CD4-positive, alpha-beta T cell treated with Interleukin-4 for 1 hour (primary cell): ENCODE measurements at regions not wholly inside any gene's neighbourhood (a gene's known extent, or its start where the extent isn't known, plus 50 kb on each side); places are given as distances from the start of the nearest gene placed in this dataset.
"Not testable (repeated sequence)": the region's sequence is repeated elsewhere in the genome, so short reads cannot be mapped to it uniquely, and the experiment has no call there.

Experiments
- DNase-seq, 2 donors: peaks; one replicate each; pipeline ENCODE4 v3.0.0-alpha.2; 2020 to 2022

GRCh38 chr18:46236156-46236555 is 132.0 kb downstream of the HAUS1 start:
- no peak for DNase-seq

GRCh38 chr18:46237891-46238290 is 133.7 kb downstream of the HAUS1 start:
- no peak for DNase-seq

DNA sequence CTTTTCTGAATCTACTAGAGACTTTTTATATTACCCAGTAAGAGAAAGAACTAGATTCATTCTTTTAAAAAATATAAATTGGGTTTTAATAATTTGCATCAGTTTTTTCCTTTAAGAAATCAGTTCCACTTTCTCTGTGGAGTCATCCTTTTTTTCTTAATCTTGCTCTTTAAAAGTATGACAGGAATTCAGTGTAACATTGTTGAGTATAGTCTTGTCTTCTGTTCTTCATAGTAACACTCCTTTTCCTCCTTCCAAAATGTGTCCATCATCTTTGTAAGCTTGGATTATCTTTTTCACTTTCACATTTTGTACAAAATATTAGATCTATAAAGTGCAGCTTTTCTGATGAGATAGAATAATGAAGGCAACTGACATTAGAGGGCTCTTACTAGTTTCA is 135.4 kb downstream of the HAUS1 start:
- no peak for DNase-seq

DNA sequence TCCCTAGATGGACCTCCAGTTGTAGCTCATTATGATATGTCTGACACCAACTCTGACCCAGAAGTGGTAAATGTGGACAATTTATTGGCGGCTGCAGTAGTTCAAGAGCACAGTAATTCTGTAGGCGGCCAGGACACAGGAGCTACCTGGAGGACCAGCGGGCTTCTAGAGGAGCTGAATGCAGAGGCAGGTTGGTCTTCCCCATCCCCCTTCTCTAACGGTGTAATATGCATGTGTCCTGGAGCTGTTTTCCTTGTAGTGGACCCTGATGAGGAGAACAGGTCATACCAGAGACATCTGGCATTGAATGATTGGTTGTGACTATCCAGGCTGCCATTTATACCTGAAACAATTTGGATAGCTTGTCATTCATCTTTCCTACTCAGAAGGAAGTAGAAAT is 135.8 kb downstream of the HAUS1 start:
- no peak for DNase-seq

DNA sequence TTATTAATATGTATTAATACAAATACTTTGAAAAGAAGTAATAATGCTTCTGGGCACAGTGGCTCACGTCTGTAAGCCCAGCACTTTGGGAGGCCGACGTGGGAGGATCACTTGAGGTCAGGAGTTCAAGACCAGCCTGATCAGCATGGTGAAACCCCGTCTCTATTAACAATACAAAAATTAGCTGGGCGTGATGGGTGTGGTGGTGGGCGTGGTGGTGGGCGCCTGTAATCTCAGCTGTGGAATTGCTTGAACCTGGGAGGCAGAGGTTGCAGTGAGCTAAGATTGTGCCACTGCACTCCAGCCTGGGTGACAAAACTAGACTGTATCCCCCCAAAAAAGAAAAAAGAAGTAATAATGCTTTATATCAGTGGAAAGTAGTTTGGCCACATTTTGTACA is 137.2 kb downstream of the HAUS1 start:
- DNase-seq, result not testable (repeated sequence)

DNA sequence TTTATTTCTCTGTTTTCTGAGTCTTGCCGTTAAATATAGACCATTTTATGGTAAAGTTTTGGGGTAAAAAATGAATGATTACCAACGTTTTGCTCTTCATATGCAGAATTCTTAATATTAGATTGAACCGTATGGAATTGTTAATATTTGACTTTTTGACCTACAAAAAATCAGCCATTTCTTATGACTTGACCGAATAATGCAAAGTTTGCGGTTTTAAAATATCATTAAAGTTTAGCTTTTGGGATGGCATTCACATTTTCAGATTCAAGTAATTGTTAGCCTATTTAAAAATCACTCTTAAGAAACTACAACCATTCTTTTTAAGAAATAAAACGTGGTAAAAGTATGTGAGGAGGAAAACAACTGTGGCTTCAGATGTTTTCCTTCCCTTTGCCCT is 138.0 kb downstream of the HAUS1 start:
- no peak for DNase-seq

DNA sequence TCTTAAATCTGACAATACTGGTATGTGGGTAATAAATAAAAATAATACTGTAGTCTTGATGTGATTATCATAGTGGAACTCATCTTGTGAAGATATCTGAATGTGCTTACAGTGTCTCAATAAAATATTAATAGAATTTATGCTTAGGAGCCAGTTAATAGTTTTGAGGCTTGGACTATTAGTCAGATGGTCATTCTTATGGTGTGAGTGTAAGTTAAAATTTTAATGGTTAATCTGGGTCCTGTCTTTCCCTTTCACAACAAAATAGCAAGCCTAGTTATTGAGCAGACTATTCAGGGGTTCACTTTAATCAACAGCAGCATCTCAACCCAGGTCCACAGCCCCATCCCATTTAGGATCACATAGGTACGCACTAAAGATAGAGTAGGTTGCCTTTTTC is 138.9 kb downstream of the HAUS1 start:
- DNase-seq, result no peak

DNA sequence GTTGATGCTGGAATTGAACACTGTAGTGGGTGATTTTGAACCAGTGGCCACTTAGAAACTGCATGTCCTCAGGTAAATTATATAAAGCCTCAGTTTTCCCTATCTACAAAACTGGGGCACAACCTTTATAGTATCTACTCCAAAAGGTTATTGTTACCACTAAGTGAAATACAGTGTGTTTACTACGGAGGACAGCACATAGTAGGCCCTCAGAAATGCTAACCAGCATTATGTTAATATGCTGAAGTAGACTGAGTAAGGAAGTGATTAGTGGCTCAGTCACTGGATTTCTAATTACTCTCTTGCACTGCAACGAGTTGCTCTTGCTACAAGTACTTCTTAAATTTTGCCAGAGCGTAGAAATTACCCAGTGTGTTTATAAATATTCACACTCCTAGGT is 139.5 kb downstream of the HAUS1 start:
- DNase-seq, result no peak

DNA sequence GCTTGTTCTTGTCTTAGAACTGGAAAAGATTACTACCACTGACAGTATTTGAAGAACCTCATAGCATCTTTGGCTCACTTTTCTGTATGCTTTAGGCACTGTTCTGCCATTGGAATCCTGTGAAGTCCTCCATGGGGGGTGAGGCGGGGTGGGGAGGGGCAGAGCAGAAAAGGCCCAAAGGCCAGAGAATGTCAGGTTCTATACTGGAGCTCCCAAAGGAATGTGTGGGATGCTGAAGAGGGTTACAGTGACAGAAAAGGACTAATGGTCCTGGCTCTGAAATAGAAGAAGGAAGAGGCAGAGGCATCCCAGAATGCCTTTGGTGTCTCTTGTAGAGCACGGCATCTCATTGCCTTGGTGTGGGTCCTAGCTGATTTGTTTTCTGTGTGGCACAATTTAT is 141.9 kb downstream of the HAUS1 start:
- DNase-seq, result no peak

DNA sequence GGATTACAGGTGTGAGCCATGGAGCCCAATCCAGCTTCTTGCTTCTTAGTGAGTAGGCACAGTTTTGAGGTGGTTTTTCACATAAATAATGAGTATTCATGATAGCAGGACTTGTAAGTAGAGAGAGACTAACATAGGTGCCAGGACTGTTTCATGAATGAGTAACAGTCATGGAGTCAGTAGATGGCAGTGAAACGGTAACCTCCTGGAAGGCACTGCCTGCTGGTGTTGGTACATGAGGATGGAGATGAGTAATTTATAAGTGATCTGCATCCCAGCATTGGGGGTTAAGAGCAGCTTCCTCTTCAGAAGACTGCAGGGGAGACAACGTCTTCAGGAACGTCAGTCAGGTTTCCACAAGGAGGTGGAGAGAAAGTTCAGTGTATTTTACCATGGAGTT is 143.8 kb downstream of the HAUS1 start:
- DNase-seq, result no peak

DNA sequence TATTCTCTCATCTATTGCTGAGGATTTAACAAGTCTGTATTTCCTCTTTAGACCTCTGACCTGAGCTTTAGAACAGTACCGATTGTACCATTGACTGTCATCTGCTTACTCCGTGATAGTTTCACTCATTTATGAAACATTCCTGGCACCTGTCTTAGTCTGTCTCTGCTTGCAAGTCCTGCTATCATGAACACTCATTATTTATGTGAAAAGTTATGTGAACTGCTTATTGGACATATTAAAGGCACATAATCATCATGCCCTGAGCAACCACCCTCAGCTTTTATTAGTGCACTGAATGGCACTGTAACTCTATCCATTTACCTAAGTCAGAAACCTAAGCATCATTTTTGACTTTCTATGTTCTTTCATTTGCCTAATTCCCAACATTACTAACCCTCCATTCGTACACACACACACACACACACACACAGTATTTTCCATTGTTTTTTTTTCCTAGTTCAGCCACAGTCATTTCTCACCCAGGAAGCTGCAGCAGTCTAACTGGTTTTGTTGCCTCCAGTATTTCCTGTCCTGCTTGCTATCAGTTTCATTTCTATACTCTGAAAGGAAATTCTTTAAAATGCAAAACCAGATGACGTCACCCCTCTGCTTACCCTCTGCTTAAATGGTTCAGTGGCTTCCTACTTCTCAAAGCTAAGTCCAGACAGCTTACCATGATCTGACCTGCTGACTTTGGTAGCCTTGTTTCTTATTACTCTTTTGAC is 146.1 kb downstream of the HAUS1 start:
- peak; percentile 68 to 87 for DNase-seq

- DNase-seq, result no peak
Measured at GRCh38 chr18:46250812-46251173, 146.6 kb downstream of the HAUS1 start.

- no peak for DNase-seq
Measured at GRCh38 chr18:46252759-46253158, 148.6 kb downstream of the HAUS1 start.

GRCh38 chr18:46253498-46253897 is 149.3 kb downstream of the HAUS1 start:
- DNase-seq, result no peak

- no peak for DNase-seq
Measured at GRCh38 chr18:46256078-46256477, 151.9 kb downstream of the HAUS1 start.

- DNase-seq, result no peak
Measured at GRCh38 chr18:46257366-46257765, 153.2 kb downstream of the HAUS1 start.

- DNase-seq, result no peak
Measured at GRCh38 chr18:46260016-46260878, 156.1 kb downstream of the HAUS1 start.

GRCh38 chr18:46260879-46261143 is 156.6 kb downstream of the HAUS1 start:
- no peak for DNase-seq

DNA sequence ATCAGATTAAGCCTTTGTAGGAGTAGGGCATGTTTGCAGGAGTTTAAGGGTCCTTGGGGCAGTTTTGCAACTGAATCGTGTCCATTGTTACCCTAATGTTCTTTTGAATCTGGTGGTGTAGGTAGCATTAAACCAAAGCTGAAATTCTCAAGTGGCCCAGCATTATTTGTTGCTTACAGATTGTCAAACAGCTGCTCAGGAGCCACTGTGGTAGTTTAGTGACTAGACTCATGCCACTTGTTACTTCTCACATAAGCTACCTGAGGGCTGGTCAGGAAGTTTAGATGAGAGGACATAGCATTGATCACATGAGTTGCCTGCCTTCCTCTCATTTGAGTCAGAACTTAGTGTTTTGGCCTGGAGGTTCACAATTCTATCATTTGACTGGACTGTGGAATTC is 157.6 kb downstream of the HAUS1 start:
- DNase-seq, result no peak

DNA sequence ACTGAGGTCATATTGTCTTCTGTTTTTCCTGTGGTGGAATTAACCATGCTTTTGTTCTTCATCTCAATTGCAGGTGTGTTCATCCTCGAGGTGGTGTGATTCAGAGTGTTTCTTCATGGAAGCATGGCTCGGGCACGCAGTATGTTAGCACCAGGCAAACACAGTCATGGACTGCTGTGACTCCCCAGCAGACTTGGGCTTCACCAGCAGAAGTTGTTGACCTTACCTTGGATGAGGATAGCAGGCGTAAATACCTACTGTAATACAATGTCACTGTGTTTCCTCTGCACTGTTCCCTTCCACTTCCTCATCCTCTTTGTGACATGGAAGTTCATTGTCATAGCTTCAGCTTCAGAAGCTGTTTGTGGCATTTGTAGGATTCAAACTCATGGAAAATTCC is 158.7 kb downstream of the HAUS1 start:
- DNase-seq, result no peak

DNA sequence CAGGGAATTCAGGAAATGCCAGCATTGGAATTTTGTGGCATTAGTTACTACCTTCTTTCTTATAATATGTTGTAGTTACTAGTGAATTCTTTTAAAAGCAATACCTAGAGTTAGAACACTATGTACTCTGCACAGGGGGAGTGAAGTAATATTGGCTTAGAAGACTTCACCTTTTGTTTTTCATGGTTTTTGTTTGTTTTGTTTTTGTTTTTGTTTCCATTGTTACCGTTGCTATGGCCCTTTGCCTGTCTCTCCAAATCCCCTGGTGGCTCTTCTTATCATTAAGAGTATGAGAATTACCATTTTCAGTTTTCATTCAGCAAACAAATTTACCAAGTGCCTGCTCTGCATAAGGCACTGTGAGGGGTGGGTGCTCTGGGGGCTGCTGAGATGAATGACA is 160.1 kb downstream of the HAUS1 start:
- peak in 1 of 2 donors; percentile 51 for DNase-seq

GRCh38 chr18:46265196-46266156 is 161.3 kb downstream of the HAUS1 start:
- no peak for DNase-seq

DNA sequence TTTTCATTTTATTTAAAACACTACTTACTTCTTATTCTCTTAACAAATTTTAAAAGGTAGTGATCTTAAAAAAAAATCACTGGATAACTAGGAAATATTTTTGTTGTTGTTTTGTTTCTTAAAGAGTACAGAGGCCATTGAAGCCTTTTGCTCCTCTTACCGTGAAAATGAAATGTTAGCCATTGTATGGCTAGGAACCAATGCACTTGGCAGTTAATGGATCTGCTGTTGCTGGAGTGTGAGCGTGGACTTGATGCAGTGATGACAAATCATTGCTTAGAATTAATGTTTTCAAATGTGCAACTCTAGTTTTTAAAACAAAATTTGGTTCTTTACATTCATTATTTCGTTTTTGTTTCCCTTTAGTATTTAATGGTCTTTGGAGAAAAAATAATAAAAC is 162.3 kb downstream of the HAUS1 start:
- no peak for DNase-seq

DNA sequence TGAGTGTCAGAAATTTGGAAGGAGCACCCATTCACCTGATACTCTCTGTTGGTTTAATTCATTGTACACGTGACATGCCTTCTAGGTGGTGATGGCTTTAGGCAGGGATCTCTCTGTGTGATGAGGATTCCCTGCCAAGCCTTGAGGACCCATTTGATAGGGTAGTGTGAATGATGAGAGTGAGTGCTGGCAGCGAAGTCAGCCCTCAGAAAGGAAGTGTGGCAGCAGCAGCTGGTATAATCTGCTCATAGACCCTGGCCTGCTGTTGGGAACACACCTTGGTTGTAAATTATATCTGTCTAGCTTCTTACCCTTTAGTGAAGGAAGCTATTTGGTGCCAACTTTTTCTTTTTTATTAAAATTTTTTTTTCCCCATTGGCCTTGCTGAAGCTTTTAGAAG is 164.5 kb downstream of the HAUS1 start:
- no peak for DNase-seq
